ENCODE measurements at regions not wholly inside any gene's neighbourhood (a gene's known extent, or its start where the extent isn't known, plus 50 kb on each side); places are given as distances from the start of the nearest gene placed in this dataset.
"Not testable (repeated sequence)": the region's sequence is repeated elsewhere in the genome, so short reads cannot be mapped to it uniquely, and the experiment has no call there.

- H3K4me3 ChIP-seq (ENCODE audit: low read length); intact Hi-C loops (cut with micrococcal nuclease): not testable (repeated sequence)
Observed at GRCh38 chr7:63627590-63628485, 370.8 kb upstream of the ZNF722 start.

DNA sequence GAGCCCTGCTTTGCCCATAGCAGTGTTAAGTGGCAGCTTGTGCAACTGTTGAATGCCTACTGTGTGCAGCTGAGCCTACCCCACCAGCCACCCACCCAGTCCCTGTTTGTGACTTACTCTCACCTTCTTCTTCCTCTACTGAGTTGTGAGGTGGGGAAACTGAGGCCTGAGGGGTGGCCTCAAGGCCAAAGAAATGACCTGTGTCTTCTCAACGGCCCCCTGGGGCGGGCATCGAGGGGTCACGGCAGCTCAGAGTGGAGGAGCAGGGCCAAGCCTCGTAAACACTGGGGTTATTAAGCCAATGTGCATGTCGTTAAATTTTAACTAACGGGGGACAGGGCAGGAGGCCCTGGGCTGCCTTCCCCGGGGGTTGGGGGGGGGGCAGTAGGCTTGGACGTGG, 369.6 kb upstream of the ZNF722 start:
- intact Hi-C loops (cut with micrococcal nuclease): not testable (repeated sequence)

More at GRCh38 chr7:63627590-63628485, 370.8 kb upstream of the ZNF722 start:
- H3K27me3 ChIP-seq (ENCODE audit: control insufficient read depth in 2 of 2, insufficient read depth in 2 of 2, low read length in 2 of 2); H3K36me3 Mint-ChIP-seq; H3K27me3 Mint-ChIP-seq; H3K27ac ChIP-seq (ENCODE audit: low read depth, low read length); CTCF ChIA-PET; H3K36me3 ChIP-seq (ENCODE audit: control insufficient read depth in 2 of 3, insufficient read depth in 3 of 3, low read length in 3 of 3); H3K9me3 ChIP-seq (ENCODE audit: control insufficient read depth in 2 of 3, low read length in 3 of 3); H3K4me1 ChIP-seq (ENCODE audit: control insufficient read depth in 2 of 2, insufficient read depth in 2 of 2, low read length in 2 of 2); H3K4me3 Mint-ChIP-seq; POLR2A ChIA-PET; H3K9me3 Mint-ChIP-seq; H3K4me1 Mint-ChIP-seq; H3K27ac Mint-ChIP-seq; DNase-seq: not testable (repeated sequence)
- ATAC-seq: peak; percentile 21

DNA sequence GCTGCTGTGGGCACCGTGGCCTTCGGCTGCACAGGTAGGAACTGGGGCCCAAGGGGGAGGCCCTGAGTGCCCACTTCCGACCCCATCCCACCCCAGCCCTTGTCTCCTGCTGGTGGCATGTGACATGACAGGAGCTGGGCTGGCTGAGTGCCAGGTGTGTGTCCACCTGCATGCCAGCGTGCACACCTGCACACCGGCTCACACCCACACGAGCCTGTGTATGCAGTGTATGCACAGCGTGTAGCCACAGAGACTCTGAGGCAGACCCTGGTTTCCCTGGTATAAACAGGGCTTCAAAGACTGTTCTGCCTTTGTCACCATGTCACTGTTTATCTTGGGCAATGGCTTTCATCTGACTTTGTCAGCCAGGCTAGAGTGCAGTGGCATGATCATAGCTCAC, 362.1 kb upstream of the ZNF722 start:
- POLR2A ChIA-PET; H3K4me1 Mint-ChIP-seq; H3K27ac Mint-ChIP-seq; H3K36me3 ChIP-seq (ENCODE audit: control insufficient read depth in 2 of 3, insufficient read depth in 3 of 3, low read length in 3 of 3); H3K4me3 Mint-ChIP-seq; H3K36me3 Mint-ChIP-seq; DNase-seq; H3K27me3 Mint-ChIP-seq; CTCF ChIA-PET; H3K9me3 ChIP-seq (ENCODE audit: control insufficient read depth in 2 of 3, low read length in 3 of 3); intact Hi-C loops (cut with micrococcal nuclease); H3K27ac ChIP-seq (ENCODE audit: low read depth, low read length); H3K27me3 ChIP-seq (ENCODE audit: control insufficient read depth in 2 of 2, insufficient read depth in 2 of 2, low read length in 2 of 2); H3K9me3 Mint-ChIP-seq; H3K4me1 ChIP-seq (ENCODE audit: control insufficient read depth in 2 of 2, insufficient read depth in 2 of 2, low read length in 2 of 2); ATAC-seq; H3K4me3 ChIP-seq (ENCODE audit: low read length): not testable (repeated sequence)

More for the DNA sequence above, 369.6 kb upstream of the ZNF722 start:
- H3K4me3 Mint-ChIP-seq; H3K27me3 Mint-ChIP-seq; H3K36me3 Mint-ChIP-seq; H3K27ac Mint-ChIP-seq; CTCF ChIA-PET; H3K36me3 ChIP-seq (ENCODE audit: control insufficient read depth in 2 of 3, insufficient read depth in 3 of 3, low read length in 3 of 3); H3K4me3 ChIP-seq (ENCODE audit: low read length); H3K9me3 Mint-ChIP-seq; H3K4me1 ChIP-seq (ENCODE audit: control insufficient read depth in 2 of 2, insufficient read depth in 2 of 2, low read length in 2 of 2); ATAC-seq; H3K27ac ChIP-seq (ENCODE audit: low read depth, low read length); H3K4me1 Mint-ChIP-seq; H3K27me3 ChIP-seq (ENCODE audit: control insufficient read depth in 2 of 2, insufficient read depth in 2 of 2, low read length in 2 of 2); DNase-seq; POLR2A ChIA-PET; H3K9me3 ChIP-seq (ENCODE audit: control insufficient read depth in 2 of 3, low read length in 3 of 3): not testable (repeated sequence)

DNA sequence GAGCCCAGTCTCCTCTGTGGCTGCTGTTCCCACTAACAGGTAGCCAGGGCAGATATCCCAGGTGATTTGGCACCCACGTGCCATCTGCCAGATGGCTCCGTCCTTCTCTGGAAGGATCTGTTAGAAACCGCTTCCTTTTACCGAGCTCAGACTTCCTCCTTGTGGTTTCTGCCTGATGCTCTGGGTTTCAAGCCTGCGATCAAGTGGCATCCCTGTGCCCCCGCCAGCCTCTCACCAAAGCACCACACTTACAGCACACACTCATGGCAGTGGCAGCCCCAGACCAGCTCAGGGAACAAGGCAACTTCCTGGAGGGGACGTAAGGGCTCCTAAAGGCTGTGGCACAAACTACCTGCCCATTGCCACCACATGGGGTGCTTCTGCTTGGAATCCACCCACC, 333.1 kb upstream of the ZNF722 start:
- intact Hi-C loops (cut with micrococcal nuclease); H3K27me3 Mint-ChIP-seq; H3K36me3 Mint-ChIP-seq; H3K4me1 Mint-ChIP-seq; H3K4me3 ChIP-seq (ENCODE audit: low read length); H3K4me1 ChIP-seq (ENCODE audit: control insufficient read depth in 2 of 2, insufficient read depth in 2 of 2, low read length in 2 of 2); H3K27me3 ChIP-seq (ENCODE audit: control insufficient read depth in 2 of 2, insufficient read depth in 2 of 2, low read length in 2 of 2); ATAC-seq; H3K27ac ChIP-seq (ENCODE audit: low read depth, low read length); CTCF ChIA-PET; POLR2A ChIA-PET; H3K9me3 ChIP-seq (ENCODE audit: control insufficient read depth in 2 of 3, low read length in 3 of 3); H3K27ac Mint-ChIP-seq; H3K4me3 Mint-ChIP-seq; H3K36me3 ChIP-seq (ENCODE audit: control insufficient read depth in 2 of 3, insufficient read depth in 3 of 3, low read length in 3 of 3); H3K9me3 Mint-ChIP-seq; DNase-seq: not testable (repeated sequence)

- H3K27me3 Mint-ChIP-seq; ATAC-seq; CTCF ChIA-PET; H3K27ac ChIP-seq (ENCODE audit: low read depth, low read length); H3K9me3 ChIP-seq (ENCODE audit: control insufficient read depth in 2 of 3, low read length in 3 of 3); DNase-seq; H3K36me3 ChIP-seq (ENCODE audit: control insufficient read depth in 2 of 3, insufficient read depth in 3 of 3, low read length in 3 of 3); H3K4me1 Mint-ChIP-seq; H3K4me3 ChIP-seq (ENCODE audit: low read length); H3K4me1 ChIP-seq (ENCODE audit: control insufficient read depth in 2 of 2, insufficient read depth in 2 of 2, low read length in 2 of 2); H3K27ac Mint-ChIP-seq; H3K4me3 Mint-ChIP-seq; H3K36me3 Mint-ChIP-seq; H3K27me3 ChIP-seq (ENCODE audit: control insufficient read depth in 2 of 2, insufficient read depth in 2 of 2, low read length in 2 of 2); POLR2A ChIA-PET; H3K9me3 Mint-ChIP-seq; intact Hi-C loops (cut with micrococcal nuclease): not testable (repeated sequence)
Observed at GRCh38 chr7:63691408-63691807, 307.2 kb upstream of the ZNF722 start.

- H3K27ac Mint-ChIP-seq; intact Hi-C loops (cut with micrococcal nuclease); POLR2A ChIA-PET; H3K4me1 ChIP-seq (ENCODE audit: control insufficient read depth in 2 of 2, insufficient read depth in 2 of 2, low read length in 2 of 2); H3K36me3 Mint-ChIP-seq; H3K27ac ChIP-seq (ENCODE audit: low read depth, low read length); H3K9me3 Mint-ChIP-seq; H3K4me1 Mint-ChIP-seq; H3K4me3 Mint-ChIP-seq; DNase-seq; H3K36me3 ChIP-seq (ENCODE audit: control insufficient read depth in 2 of 3, insufficient read depth in 3 of 3, low read length in 3 of 3); H3K27me3 Mint-ChIP-seq; H3K4me3 ChIP-seq (ENCODE audit: low read length); H3K27me3 ChIP-seq (ENCODE audit: control insufficient read depth in 2 of 2, insufficient read depth in 2 of 2, low read length in 2 of 2); ATAC-seq; H3K9me3 ChIP-seq (ENCODE audit: control insufficient read depth in 2 of 3, low read length in 3 of 3); CTCF ChIA-PET: not testable (repeated sequence)
Observed at GRCh38 chr7:63694296-63694695, 304.4 kb upstream of the ZNF722 start.

Measured in naive thymus-derived CD4-positive, alpha-beta T cell (primary cell).